Epithelial cell of esophagus (primary cell): ENCODE measurements at regions not wholly inside any gene's neighbourhood (a gene's known extent, or its start where the extent isn't known, plus 50 kb on each side); places are given as distances from the start of the nearest gene placed in this dataset.
"Not testable (repeated sequence)": the region's sequence is repeated elsewhere in the genome, so short reads cannot be mapped to it uniquely, and the experiment has no call there.

Experiments
- DNase-seq: peaks from one replicate; pipeline ENCODE4 v3.0.0; 2010; ENCODE audit warnings: low read depth
- H3K4me3 ChIP-seq: 2 replicates; pipeline ENCODE4 v1.5.1; 2011; ENCODE audit warnings: mild to moderate bottlenecking, low read length, control low read depth
- CTCF ChIP-seq: IDR thresholded peaks from 2 replicates; pipeline ENCODE4 v1.5.1; 2011; ENCODE audit warnings: low read depth, mild to moderate bottlenecking, low read length, control low read depth, inconsistent platforms; ENCODE audit not compliant: insufficient read depth; ENCODE audit errors: missing control alignments

- no peak for DNase-seq
- no peak overlapping the region for H3K4me3 ChIP-seq
- TF ChIP-seq CTCF: no peak
Observed at GRCh38 chr22:40094485-40094884, 83.2 kb upstream of the TNRC6B start.

GRCh38 chr22:40099887-40100286 lies 77.8 kb upstream of the TNRC6B start:
- DNase-seq, H3K4me3 ChIP-seq: not testable (repeated sequence)

GRCh38 chr22:40105755-40106154 lies 72.0 kb upstream of the TNRC6B start:
- no peak for DNase-seq

GRCh38 chr22:40107244-40107643 lies 70.5 kb upstream of the TNRC6B start:
- no peak for TF ChIP-seq CTCF
- no peak overlapping the region for H3K4me3 ChIP-seq
- no peak for DNase-seq

More at GRCh38 chr22:40105755-40106154, 72.0 kb upstream of the TNRC6B start:
- TF ChIP-seq CTCF: no peak
- no peak overlapping the region for H3K4me3 ChIP-seq

- H3K4me3 ChIP-seq: no peak overlapping the region
- DNase-seq: peak; percentile 55
- TF ChIP-seq CTCF: no peak
Observed at GRCh38 chr22:40107851-40108378, 69.8 kb upstream of the TNRC6B start.

- TF ChIP-seq CTCF: no peak
- no peak overlapping the region for H3K4me3 ChIP-seq
- no peak for DNase-seq
Observed at GRCh38 chr22:40108396-40108795, 69.3 kb upstream of the TNRC6B start.

- not testable (repeated sequence) for DNase-seq, H3K4me3 ChIP-seq
Observed at GRCh38 chr22:40108926-40109325, 68.8 kb upstream of the TNRC6B start.

GRCh38 chr22:40111451-40111850 lies 66.3 kb upstream of the TNRC6B start:
- no peak overlapping the region for H3K4me3 ChIP-seq
- TF ChIP-seq CTCF: no peak
- DNase-seq: no peak
